ENCODE measurements at regions not wholly inside any gene's neighbourhood (a gene's known extent, or its start where the extent isn't known, plus 50 kb on each side); places are given as distances from the start of the nearest gene placed in this dataset.

- H3K9me3 ChIP-seq (ENCODE audit: control insufficient read depth in 4 of 4, low read length in 3 of 4) = peaks cover 0 to 24% (median 7%) of the 10 kb centered on the region in 4 donors
- no peaks in the 10 kb centered on the region for H3K36me3 ChIP-seq (ENCODE audit: control insufficient read depth in 4 of 4, insufficient read depth in 3 of 4, low read depth in 1 of 4, low read length in 3 of 4)
- H3K4me1 ChIP-seq (ENCODE audit: control insufficient read depth in 4 of 4, insufficient read depth in 4 of 4, low read length in 3 of 4) = no peaks in the 10 kb centered on the region
- TF ChIP-seq JUND (IDR thresholded peaks at IDR 0.05) (no peak), HNF4A (conservative IDR thresholded peaks at IDR 0.05) (no peak), NR2F2 (IDR thresholded peaks at IDR 0.05) (no peak), ATF3 (IDR thresholded peaks at IDR 0.05) (no peak), MAX (IDR thresholded peaks at IDR 0.05) (no peak), HNF4G (IDR thresholded peaks at IDR 0.05) (no peak), GABPA (IDR thresholded peaks at IDR 0.05 in 1 of 2, conservative IDR thresholded peaks at IDR 0.05 in 1 of 2) (no peak), EGR1 (IDR thresholded peaks at IDR 0.05; ENCODE audit: low read depth in 2 of 2) (no peak), RAD21 (IDR thresholded peaks at IDR 0.05) (no peak), FOXA1 (IDR thresholded peaks at IDR 0.05) (no peak)
- TF ChIP-seq, protein P1, sequence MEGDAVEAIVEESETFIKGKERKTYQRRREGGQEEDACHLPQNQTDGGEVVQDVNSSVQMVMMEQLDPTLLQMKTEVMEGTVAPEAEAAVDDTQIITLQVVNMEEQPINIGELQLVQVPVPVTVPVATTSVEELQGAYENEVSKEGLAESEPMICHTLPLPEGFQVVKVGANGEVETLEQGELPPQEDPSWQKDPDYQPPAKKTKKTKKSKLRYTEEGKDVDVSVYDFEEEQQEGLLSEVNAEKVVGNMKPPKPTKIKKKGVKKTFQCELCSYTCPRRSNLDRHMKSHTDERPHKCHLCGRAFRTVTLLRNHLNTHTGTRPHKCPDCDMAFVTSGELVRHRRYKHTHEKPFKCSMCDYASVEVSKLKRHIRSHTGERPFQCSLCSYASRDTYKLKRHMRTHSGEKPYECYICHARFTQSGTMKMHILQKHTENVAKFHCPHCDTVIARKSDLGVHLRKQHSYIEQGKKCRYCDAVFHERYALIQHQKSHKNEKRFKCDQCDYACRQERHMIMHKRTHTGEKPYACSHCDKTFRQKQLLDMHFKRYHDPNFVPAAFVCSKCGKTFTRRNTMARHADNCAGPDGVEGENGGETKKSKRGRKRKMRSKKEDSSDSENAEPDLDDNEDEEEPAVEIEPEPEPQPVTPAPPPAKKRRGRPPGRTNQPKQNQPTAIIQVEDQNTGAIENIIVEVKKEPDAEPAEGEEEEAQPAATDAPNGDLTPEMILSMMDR (IDR thresholded peaks at IDR 0.05; ENCODE audit: low read depth, low read length, missing input control) = no peak
- no peak overlapping the region for H3K27ac ChIP-seq (ENCODE audit: low read depth in 1 of 2, low read length in 2 of 2)
- H3K9ac ChIP-seq (ENCODE audit: low read depth in 1 of 2, low read length in 2 of 2) = no peak overlapping the region
- no peaks in the 10 kb centered on the region for H3K27me3 ChIP-seq (ENCODE audit: control insufficient read depth in 4 of 4, insufficient read depth in 4 of 4, low read length in 3 of 4)
- H3K4me3 ChIP-seq (ENCODE audit: low read depth in 1 of 3, low read length in 3 of 3) = no peak overlapping the region
- DNase-seq (ENCODE audit: low spot score) = no peak
Measured at GRCh38 chr2:129262934-129263333, 716.5 kb upstream of the RAB6C start.

- Histone ChIP-seq H3K36me3 (ENCODE audit: control insufficient read depth in 4 of 4, insufficient read depth in 3 of 4, low read depth in 1 of 4, low read length in 3 of 4) (no peaks in the 10 kb centered on the region), H3K4me1 (ENCODE audit: control insufficient read depth in 4 of 4, insufficient read depth in 4 of 4, low read length in 3 of 4) (no peaks in the 10 kb centered on the region), H3K9me3 (ENCODE audit: control insufficient read depth in 4 of 4, low read length in 3 of 4) (peaks cover 0 to 22% (median 5%) of the 10 kb centered on the region in 4 donors), H3K27ac (ENCODE audit: low read depth in 1 of 2, low read length in 2 of 2) (no peak overlapping the region), H3K9ac (ENCODE audit: low read depth in 1 of 2, low read length in 2 of 2) (no peak overlapping the region), H3K4me3 (ENCODE audit: low read depth in 1 of 3, low read length in 3 of 3) (no peak overlapping the region), H3K27me3 (ENCODE audit: control insufficient read depth in 4 of 4, insufficient read depth in 4 of 4, low read length in 3 of 4) (no peaks in the 10 kb centered on the region)
- no peak for TF ChIP-seq NR2F2 (IDR thresholded peaks at IDR 0.05)
- no peak for TF ChIP-seq GABPA (IDR thresholded peaks at IDR 0.05 in 1 of 2, conservative IDR thresholded peaks at IDR 0.05 in 1 of 2)
- TF ChIP-seq, protein P2, sequence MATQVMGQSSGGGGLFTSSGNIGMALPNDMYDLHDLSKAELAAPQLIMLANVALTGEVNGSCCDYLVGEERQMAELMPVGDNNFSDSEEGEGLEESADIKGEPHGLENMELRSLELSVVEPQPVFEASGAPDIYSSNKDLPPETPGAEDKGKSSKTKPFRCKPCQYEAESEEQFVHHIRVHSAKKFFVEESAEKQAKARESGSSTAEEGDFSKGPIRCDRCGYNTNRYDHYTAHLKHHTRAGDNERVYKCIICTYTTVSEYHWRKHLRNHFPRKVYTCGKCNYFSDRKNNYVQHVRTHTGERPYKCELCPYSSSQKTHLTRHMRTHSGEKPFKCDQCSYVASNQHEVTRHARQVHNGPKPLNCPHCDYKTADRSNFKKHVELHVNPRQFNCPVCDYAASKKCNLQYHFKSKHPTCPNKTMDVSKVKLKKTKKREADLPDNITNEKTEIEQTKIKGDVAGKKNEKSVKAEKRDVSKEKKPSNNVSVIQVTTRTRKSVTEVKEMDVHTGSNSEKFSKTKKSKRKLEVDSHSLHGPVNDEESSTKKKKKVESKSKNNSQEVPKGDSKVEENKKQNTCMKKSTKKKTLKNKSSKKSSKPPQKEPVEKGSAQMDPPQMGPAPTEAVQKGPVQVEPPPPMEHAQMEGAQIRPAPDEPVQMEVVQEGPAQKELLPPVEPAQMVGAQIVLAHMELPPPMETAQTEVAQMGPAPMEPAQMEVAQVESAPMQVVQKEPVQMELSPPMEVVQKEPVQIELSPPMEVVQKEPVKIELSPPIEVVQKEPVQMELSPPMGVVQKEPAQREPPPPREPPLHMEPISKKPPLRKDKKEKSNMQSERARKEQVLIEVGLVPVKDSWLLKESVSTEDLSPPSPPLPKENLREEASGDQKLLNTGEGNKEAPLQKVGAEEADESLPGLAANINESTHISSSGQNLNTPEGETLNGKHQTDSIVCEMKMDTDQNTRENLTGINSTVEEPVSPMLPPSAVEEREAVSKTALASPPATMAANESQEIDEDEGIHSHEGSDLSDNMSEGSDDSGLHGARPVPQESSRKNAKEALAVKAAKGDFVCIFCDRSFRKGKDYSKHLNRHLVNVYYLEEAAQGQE (IDR thresholded peaks at IDR 0.05) = no peak
- TF ChIP-seq TAF1 (conservative IDR thresholded peaks at IDR 0.05) = no peak
- no peak for TF ChIP-seq JUND (IDR thresholded peaks at IDR 0.05)
- no peak for TF ChIP-seq MAX (IDR thresholded peaks at IDR 0.05)
- TF ChIP-seq ZBTB33 (IDR thresholded peaks at IDR 0.05) = no peak
- no peak for TF ChIP-seq EGR1 (IDR thresholded peaks at IDR 0.05; ENCODE audit: low read depth in 2 of 2)
- no peak for TF ChIP-seq HNF4G (IDR thresholded peaks at IDR 0.05)
- TF ChIP-seq YY1 (IDR thresholded peaks at IDR 0.05) = no peak
- no peak for TF ChIP-seq HNF4A (conservative IDR thresholded peaks at IDR 0.05)
- no peak for TF ChIP-seq RXRA (IDR thresholded peaks at IDR 0.05)
- no peak for TF ChIP-seq ATF3 (IDR thresholded peaks at IDR 0.05)
- TF ChIP-seq FOXA2 (IDR thresholded peaks at IDR 0.05) = no peak
- no peak for TF ChIP-seq FOXA1 (IDR thresholded peaks at IDR 0.05)
- no peak for DNase-seq (ENCODE audit: low spot score)
Measured at GRCh38 chr2:129263939-129264338, 715.5 kb upstream of the RAB6C start.

Measured in liver (tissue), 7 donors.